Cardiac muscle cell (in vitro differentiated cells and primary cell): ENCODE measurements at regions not wholly inside any gene's neighbourhood (a gene's known extent, or its start where the extent isn't known, plus 50 kb on each side); places are given as distances from the start of the nearest gene placed in this dataset.
A peak's percentile ranks its signal among the peaks of the same experiment; 100 is the strongest.

ENCODE experiments used
- DNase-seq, 2 donors: peaks; one replicate each; pipeline versions ENCODE4 v3.0.0 to v3.0.0-alpha.2; 2010 to 2017; ENCODE audit warnings: low read depth in 1 of 2, low spot score in 1 of 2
- H3K27ac ChIP-seq: fragments of 200-600 bp; sonication (generic); 2 replicates; pipeline ENCODE4 v1.5.1; 2016
- H3K27me3 ChIP-seq: fragments of 200-600 bp; sonication (generic); 2 replicates; pipeline ENCODE4 v1.6.0; 2016; ENCODE audit warnings: control low read depth
- H3K36me3 ChIP-seq: fragments of 200-600 bp; sonication (generic); 2 replicates; pipeline ENCODE4 v1.5.1; 2016; ENCODE audit warnings: control low read depth
- H3K4me1 ChIP-seq: fragments of 200-600 bp; sonication (generic); 2 replicates; pipeline ENCODE4 v1.8.1; 2017; ENCODE audit warnings: low read depth, mild to moderate bottlenecking, mixed run types
- H3K4me3 ChIP-seq: fragments of 200-600 bp; sonication (generic); 2 replicates; pipeline ENCODE4 v1.5.1; 2016; ENCODE audit warnings: mild to moderate bottlenecking
- H3K9me3 ChIP-seq: fragments of 200-600 bp; sonication (generic); 2 replicates; pipeline ENCODE4 v1.5.1; 2017; ENCODE audit warnings: low read depth, mild to moderate bottlenecking, control low read depth
- TF ChIP-seq, protein P1 (sequence below): IDR thresholded peaks from 2 replicates; pipeline ENCODE4 v1.5.1; 2012; ENCODE audit warnings: low read depth, mild to moderate bottlenecking, low read length

DNA sequence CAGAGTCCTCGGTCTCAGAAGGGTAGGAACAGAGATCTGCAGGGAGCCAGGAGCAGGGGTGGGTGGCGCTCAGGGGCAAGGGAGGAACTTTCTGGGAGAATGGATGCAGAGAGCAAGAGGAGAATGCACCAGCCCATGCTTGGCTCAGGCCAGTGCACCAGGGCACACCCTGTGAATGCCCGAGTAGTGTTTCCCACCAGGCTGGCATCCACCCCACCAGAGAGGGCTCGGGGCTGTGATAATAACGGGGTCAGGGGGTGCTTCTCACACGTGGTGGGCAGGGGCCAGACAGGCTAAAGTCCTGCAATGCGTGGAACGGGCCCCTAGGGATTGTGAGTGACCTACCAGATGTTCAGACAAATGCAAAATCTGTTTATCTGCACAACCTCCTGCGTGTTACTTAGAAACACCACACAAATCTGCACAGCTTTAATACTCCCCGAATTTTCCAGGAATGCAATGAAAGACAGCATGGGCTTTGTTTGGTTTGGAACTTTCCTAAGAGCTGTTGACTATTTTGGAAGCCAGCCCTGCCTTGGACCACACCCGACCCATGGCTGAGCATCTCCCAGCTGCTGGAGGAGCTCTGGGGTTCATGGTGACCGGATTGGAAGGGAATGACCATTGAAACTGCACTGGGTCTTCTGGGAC is 368.3 kb downstream of the SHANK2 start:
- no peak for DNase-seq
- no peaks in the 10 kb centered on the region for H3K27me3 ChIP-seq
- H3K9me3 ChIP-seq = no peaks in the 10 kb centered on the region
- H3K4me1 ChIP-seq = no peaks in the 10 kb centered on the region
- TF ChIP-seq, protein P1, sequence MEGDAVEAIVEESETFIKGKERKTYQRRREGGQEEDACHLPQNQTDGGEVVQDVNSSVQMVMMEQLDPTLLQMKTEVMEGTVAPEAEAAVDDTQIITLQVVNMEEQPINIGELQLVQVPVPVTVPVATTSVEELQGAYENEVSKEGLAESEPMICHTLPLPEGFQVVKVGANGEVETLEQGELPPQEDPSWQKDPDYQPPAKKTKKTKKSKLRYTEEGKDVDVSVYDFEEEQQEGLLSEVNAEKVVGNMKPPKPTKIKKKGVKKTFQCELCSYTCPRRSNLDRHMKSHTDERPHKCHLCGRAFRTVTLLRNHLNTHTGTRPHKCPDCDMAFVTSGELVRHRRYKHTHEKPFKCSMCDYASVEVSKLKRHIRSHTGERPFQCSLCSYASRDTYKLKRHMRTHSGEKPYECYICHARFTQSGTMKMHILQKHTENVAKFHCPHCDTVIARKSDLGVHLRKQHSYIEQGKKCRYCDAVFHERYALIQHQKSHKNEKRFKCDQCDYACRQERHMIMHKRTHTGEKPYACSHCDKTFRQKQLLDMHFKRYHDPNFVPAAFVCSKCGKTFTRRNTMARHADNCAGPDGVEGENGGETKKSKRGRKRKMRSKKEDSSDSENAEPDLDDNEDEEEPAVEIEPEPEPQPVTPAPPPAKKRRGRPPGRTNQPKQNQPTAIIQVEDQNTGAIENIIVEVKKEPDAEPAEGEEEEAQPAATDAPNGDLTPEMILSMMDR = no peak
- no peak overlapping the region for H3K4me3 ChIP-seq
- H3K27ac ChIP-seq = no peak overlapping the region
- H3K36me3 ChIP-seq = no peaks in the 10 kb centered on the region

DNA sequence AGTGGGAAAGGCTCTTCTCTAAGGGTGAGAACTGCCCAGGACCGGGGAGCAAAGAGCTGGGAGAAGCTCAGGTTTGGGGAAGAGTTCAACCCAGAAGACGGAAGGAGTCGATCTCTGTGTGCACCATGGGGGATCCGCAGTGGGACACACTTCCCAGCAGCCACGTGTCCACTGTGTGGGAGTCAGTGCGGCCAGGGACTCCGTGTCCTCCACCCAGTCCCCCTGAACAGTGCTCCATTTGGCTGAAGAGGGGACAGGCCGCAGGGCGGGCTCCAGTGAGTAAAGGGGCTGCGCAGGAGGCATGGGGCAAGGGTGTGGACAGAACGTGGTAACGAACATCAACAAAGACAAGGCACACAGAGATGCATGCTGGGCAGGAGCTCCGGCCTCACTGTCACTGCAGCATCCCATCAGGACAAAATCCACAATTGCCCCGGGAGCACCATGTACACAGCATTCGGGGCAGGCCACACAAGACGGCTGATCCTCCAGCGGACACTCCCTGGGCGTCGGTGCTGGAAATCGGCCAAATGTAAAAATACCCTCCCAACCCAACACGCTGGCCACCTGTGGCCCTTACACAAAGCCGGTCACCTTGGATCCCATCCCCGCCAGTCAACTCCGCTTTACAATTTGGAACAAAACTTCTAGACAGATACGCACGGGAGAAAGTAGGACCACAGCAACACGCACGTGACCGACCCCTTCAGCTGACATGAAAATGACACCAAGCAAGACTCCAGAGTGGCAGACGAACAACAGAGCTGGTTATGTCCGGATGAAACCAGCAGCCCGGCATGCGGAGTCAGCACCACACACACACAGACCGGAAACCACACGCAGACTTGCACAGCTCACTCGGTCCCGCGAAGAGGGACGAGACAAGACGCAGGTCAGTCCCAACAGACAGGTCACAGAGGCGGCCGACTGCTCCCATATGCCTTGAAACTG is 366.8 kb downstream of the SHANK2 start:
- Histone ChIP-seq H3K27ac (no peak overlapping the region), H3K4me3 (no peak overlapping the region), H3K36me3 (no peaks in the 10 kb centered on the region), H3K4me1 (no peaks in the 10 kb centered on the region), H3K27me3 (no peaks in the 10 kb centered on the region), H3K9me3 (no peaks in the 10 kb centered on the region)
- peak in 1 of 2 donors; percentile 3 for DNase-seq
- TF ChIP-seq, protein P1 = no peak

GRCh38 chr11:70886256-70886655 is 366.1 kb downstream of the SHANK2 start:
- H3K4me1 ChIP-seq = no peaks in the 10 kb centered on the region
- no peaks in the 10 kb centered on the region for H3K9me3 ChIP-seq
- H3K27ac ChIP-seq = no peak overlapping the region
- no peaks in the 10 kb centered on the region for H3K27me3 ChIP-seq
- DNase-seq = no peak
- TF ChIP-seq, protein P1 = no peak
- H3K4me3 ChIP-seq = no peak overlapping the region
- H3K36me3 ChIP-seq = no peaks in the 10 kb centered on the region

DNA sequence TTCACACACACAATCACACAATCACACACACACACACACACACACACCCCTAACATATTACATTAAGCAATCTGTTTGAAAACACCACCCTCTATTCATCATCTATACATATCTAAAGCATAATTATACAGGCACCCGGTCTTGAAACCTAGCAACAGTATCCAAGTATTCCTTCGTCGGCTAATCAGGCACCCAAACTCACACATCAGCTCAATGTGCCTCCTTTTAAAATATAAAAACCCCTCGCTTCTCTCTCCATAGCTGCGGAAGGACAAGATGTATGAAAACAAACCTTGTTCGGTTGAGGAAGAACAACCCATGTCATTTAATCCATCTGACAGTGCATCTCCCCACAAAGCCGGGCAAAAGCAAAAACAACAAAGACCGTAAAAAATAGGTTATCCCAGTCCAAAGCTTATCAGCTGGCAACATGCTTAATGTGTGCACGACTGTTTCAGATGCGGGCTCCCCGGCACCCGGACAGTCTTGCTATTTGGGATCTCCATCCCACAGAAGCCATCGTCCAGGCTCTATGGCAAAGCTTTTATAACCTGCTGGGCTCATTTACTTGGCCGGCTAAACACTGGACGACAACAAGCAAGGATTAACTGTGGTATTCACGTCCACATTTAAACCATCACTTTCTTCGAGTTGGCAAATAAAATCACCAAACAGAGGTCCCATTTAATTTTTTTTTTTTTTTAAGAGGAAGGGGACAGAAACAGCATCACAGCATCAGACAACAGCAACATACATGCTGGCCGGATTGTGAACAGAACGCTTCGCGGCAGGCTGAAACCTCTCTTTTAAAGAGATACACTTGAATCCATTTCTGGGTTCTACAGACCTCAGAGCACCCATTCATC is 365.5 kb downstream of the SHANK2 start:
- H3K9me3 ChIP-seq = no peaks in the 10 kb centered on the region
- H3K4me1 ChIP-seq = no peaks in the 10 kb centered on the region
- TF ChIP-seq, protein P1 = no peak
- no peak for DNase-seq
- no peaks in the 10 kb centered on the region for H3K36me3 ChIP-seq
- no peak overlapping the region for H3K27ac ChIP-seq
- H3K27me3 ChIP-seq = no peaks in the 10 kb centered on the region
- no peak overlapping the region for H3K4me3 ChIP-seq

- H3K36me3 ChIP-seq = no peaks in the 10 kb centered on the region
- no peaks in the 10 kb centered on the region for H3K27me3 ChIP-seq
- no peak overlapping the region for H3K4me3 ChIP-seq
- H3K9me3 ChIP-seq = no peaks in the 10 kb centered on the region
- H3K4me1 ChIP-seq = no peaks in the 10 kb centered on the region
- no peak overlapping the region for H3K27ac ChIP-seq
- TF ChIP-seq, protein P1 = no peak
- no peak for DNase-seq
Observed at GRCh38 chr11:70887542-70887827, 364.9 kb downstream of the SHANK2 start.
